ENCODE measurements at regions not wholly inside any gene's neighbourhood (a gene's known extent, or its start where the extent isn't known, plus 50 kb on each side); places are given as distances from the start of the nearest gene placed in this dataset.

- no peak for TF ChIP-seq JUND (IDR thresholded peaks at IDR 0.05)
- no peak for TF ChIP-seq USF1 (IDR thresholded peaks at IDR 0.05; ENCODE audit: borderline replicate concordance, low read depth)
- TF ChIP-seq NFIC (IDR thresholded peaks at IDR 0.05; ENCODE audit: borderline replicate concordance) = no peak
- TF ChIP-seq CTCF (IDR thresholded peaks at IDR 0.05) = no peak
- no peak for TF ChIP-seq POLR2AphosphoS5 (IDR thresholded peaks at IDR 0.05; ENCODE audit: low read depth, low read length)
Observed at GRCh38 chr6:54009052-54009654, 102.1 kb upstream of the MLIP start.
